GM18502 (cell line): ENCODE measurements at regions not wholly inside any gene's neighbourhood (a gene's known extent, or its start where the extent isn't known, plus 50 kb on each side); places are given as distances from the start of the nearest gene placed in this dataset.

Experiments
- ATAC-seq: cut with Tn5 transposase; IDR thresholded peaks from one replicate; pipeline ENCODE4 v1.9.1; 2021; ENCODE audit warnings: mild to moderate bottlenecking; ENCODE audit not compliant: unreplicated experiment, poor library complexity

DNA sequence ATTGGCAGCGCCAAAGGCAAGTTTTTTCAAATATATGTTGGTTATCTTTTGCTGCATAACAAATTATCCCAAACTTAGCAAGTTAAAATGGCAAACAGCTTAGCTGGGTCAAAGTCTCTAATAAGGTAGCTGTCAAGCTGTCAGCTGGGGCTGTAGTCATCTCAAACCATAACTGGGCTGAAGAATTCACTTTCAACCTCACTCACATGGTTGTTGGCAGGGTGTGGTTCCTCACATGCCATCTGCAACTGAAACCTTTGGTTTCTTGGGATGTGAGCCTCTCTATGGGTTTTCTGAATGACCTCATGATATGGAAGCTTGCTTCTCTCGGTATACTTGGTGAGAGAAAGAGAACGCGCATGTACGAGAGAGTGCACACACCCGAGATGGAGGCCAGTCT lies 125.4 kb downstream of the LRIG3 start:
- ATAC-seq, result no peak

DNA sequence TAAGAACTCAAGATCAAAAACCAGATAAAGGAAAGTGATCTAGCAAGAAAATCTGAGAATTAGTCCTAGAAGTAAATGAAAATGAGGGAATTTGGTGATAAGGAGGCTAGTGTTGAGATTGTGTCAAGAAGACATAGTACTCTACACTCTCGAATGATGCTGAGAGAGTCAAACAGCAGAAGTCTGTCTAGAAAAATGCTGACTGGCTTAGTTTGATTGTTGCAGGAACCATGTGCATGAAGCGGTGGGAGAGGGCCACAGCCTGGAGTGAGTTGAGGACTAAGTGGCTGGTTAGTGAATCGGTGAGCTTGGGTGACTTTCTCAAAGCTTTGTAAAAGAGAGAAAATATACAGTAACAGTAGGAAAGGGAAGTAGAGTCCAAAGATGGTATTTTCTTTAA lies 124.5 kb downstream of the LRIG3 start:
- no peak for ATAC-seq

DNA sequence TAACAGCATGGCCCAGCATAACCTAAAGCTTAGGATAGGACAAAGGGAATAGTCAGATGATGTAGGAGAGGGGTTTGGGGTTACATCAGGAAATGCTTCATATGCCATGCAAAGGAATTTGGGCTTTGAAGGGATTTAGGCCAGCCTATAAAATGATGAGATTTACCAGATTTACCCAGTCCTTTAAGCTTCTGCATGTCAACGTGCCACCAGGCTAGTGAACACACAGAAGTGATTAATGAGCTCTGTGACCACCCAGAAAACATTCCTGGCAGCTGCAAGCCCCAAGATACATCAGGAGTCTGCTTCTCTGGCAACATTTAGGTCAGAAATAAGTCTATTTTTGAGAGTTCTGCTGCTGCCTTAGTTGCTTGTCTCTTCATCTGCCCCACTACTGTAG lies 118.3 kb downstream of the LRIG3 start:
- ATAC-seq, result no peak

DNA sequence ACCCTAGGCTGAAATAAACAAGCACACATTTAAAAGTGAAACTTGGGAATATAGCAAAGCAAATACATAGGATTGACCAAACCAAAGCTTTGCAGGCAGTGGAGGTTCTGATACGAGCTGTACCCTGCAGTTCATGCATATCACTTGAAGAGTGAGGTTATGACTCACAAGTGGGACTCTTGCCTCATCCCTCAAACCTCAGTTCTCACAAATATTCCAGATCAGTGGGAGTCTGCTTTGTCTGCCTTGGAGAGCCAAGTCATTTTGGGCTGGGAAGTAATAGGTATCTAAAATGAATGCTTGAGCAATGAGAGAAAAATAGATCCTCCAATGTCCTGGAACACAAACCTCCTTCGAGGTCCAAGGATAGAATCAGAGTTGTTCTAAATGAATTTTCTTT lies 116.4 kb downstream of the LRIG3 start:
- ATAC-seq, result no peak

DNA sequence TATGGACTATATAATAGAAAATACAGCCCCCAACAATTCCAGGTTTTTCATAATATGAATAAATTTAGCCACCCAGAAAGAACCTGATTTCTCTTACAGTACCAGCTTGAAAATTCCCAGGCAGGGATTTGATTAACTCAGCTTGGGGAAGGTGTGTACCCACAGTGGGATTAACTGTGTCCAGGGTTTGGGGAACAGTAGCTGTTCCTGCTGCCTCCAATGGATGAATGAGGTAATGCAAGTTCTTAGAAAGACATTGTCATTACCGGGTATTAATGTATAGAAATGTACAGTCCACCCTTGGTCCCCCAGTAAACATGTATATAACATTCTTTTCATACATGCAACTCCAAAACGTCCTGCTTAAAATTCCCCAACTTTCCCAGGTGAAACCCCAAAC lies 115.6 kb downstream of the LRIG3 start:
- peak; percentile 92 for ATAC-seq

DNA sequence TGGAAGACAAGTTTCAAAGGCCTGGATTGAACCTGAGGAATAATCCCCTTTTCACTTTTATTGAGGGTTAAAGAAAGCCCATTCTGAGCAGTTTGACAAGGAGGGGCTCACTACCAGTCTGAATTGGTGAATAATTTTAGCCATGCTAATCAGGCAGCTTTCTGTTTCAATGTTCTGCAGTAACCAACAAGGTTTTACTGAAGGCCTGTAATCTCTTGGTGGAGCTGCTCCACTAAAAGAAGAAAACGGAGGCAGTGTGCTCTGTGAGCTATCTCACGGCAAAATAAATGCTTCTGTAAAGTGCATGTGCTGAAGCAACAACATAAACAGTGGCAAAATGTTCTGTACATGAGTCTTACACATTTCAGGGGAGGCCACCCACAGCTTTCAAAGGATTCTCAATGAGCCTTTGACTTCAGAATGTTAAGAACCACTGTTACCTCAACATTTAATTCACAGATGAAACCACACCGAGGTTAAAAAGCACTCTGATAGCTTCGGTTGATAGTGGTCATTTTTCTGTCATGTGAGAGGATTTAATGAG lies 111.2 kb downstream of the LRIG3 start:
- no peak for ATAC-seq

DNA sequence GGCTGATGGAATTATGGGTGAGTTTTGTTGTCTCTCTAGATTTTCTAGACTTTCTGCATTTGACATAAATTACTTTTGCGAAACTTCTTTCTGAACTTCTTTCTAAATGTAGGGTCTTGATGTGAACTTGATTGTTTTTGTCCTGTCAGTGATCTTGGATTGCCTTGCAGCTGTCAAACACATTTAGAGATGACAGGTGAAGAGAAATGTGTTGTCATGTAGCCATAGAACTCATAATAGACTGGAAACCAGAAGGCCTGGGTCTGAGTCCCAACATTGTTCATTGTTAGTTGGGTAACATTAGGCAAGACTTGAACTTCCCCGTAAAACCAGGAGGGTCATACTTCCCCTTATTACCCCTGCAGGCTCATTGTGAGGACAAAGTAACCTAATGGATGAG lies 109.0 kb downstream of the LRIG3 start:
- ATAC-seq, result no peak

DNA sequence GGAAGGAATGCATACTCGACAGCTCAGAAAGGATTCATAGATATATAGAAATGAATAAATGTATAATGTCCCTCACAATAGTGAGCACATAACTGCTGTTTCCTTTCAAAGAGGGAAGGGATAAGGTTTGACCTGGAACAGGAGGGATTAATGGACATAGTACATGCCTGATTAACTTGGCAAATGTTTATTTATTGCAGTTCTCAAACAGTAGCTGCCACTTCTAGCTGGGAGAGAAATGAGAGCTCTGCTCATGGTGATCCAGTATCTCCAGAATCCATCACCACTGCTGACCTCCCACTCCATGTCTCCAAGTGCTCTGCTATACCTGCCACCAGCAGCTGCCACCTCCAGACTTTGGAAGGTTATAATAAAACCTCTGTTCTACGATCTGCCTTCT lies 108.1 kb downstream of the LRIG3 start:
- no peak for ATAC-seq

DNA sequence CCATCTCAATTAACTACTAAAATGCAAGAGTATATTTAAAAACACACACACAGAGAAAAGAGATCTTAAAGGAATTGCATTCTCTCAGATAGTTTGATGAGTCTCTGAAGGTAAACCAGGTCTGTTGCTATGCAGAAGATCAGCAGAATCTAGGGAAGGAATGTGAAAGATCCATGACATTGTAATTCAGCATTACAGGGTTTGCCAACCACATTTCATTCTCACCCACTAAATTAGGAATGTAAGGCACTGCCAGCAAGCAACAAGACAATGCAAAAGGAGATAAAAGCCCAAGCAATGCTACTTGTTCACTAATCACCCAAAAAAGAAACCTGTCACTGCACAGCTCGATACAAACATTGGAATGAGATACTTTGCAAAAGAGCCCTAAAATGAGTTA lies 106.3 kb downstream of the LRIG3 start:
- ATAC-seq, result no peak

DNA sequence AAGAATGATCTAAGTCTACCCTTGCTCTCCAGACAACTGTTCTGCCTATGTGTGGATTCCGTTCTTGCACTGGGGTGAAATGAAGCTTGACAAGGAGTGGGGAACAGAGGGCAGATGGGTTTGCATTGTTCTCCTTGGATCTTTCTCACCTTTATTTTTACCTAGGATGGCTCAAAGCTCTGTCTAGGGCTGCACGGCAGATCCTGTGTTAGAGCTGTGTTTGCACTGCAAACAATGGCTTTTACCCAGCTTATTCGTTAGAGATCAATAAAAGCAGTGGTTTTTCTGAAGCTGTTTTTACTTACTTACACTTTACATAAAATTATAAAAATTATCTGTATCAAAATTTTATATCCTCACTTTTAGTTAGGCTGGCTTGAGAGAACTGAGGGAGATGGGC lies 105.1 kb downstream of the LRIG3 start:
- ATAC-seq, result no peak

DNA sequence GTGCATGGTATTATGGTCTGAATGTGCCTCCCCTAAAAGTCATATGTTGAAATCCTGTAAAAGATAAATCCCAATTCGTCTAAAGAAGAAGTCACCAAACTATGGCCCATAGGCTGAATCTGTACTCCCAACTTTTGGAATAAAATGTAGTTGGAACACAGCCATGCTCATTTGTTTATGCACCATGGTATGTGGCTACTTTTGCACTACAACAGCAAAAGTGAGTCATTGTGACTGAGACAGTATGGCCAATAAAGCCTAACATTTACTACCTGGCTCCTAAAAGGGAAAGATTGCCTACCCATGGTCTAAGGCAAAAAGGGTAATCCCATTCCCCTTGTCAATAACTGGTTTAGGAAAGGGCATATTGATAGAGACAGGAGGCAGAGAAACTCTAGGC lies 101.8 kb downstream of the LRIG3 start:
- ATAC-seq, result no peak

DNA sequence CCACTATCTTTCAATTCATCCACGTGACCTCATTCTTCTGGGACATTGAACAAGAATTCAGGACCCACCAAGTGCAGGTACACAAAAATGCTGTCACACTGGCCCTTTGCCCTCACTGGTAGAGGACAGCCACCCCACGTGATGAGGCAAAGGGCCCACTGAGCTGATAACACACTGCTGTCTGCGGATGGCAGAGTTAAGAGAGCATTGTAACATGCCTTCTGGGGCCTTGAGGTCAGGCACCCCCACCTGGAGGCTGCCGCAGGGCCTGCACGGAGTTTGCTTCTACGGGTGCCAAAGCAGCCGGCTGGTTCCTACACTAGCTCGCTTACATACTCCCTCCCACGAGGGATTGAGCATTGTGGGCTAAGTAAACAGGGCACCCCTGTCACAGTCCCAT lies 101.0 kb downstream of the LRIG3 start:
- no peak for ATAC-seq

DNA sequence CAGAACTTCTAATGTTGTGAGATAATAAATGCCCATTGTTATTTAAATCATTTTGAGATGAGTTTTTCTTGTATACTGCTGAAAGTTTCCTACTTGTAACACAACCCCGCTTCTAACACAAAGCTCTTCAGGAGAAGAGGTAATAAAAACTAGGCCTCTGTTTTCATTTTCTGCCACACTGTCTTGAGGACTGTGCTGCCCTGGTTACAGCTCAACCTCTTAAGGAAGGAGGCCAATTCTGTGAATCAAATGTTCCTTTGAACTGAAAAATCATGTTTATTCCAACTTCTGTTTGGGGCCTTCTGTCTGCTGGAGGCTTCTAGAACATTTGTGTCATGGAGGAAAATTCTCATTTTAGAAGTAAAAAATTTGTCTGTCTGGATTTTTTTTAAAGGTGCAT lies 100.3 kb downstream of the LRIG3 start:
- no peak for ATAC-seq
